GM18909 (cell line): ENCODE measurements at regions not wholly inside any gene's neighbourhood (a gene's known extent, or its start where the extent isn't known, plus 50 kb on each side); places are given as distances from the start of the nearest gene placed in this dataset.

Source experiments
- ATAC-seq: cut with Tn5 transposase; IDR thresholded peaks from one replicate; pipeline ENCODE4 v1.9.1; 2021; ENCODE audit warnings: mild to moderate bottlenecking; ENCODE audit not compliant: unreplicated experiment, poor library complexity

DNA sequence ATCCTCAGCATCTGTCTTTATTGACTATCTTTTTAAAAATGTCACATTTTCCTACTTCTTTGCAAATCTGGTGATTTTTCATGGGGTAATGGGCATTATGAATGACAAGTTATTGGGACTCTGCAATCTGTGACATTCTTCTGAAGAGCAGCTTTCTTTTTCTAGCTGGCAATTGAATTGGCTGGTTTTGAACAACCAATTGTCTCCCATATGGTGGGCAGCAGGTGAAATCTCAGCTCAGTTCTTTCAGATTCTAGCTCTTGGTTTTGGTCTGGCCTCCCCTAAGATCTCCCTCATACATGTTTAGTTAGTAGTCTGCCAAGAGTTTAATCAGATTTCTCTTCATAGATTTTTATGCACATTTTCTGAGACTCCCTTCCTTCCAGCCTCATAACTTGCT lies 107.9 kb upstream of the EPB41L3 start:
- no peak for ATAC-seq

DNA sequence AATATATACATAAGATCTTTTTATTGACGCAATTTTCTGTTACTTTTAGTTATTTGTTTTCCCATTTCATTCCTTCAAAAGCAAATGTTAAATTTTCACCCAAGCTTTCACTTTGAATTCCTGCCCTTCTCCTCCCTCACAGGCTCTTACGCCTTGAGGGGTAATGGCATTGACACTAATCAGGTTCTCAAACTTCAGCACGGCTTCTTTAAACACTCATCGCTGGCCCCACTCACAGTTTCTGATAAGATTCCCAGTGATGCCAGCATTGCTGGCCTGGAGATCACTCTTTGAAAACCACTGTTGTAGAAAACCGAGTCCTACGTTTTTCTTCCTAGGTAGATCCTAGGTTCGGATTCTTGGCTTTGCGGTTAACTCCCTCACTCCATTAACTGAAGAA lies 105.6 kb upstream of the EPB41L3 start:
- no peak for ATAC-seq

DNA sequence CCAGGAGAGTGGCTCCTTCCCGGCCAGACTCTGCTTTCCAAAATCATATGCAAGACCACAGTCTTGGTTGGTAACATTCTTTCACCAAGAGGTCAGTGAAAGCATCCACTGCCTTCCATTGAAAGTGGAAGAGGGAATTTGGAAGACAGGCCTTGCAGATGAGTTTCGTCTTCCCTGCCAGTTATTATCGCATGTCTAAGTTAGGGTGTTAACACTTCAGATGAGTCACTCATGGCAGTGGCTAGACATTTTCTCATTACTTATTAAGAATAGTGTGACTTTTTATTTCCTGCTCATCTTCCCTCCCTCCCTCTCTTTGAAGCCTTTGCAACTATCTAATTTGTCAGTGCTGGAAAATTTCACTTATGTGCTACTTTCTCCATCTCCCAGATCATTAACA lies 102.9 kb upstream of the EPB41L3 start:
- ATAC-seq: no peak

DNA sequence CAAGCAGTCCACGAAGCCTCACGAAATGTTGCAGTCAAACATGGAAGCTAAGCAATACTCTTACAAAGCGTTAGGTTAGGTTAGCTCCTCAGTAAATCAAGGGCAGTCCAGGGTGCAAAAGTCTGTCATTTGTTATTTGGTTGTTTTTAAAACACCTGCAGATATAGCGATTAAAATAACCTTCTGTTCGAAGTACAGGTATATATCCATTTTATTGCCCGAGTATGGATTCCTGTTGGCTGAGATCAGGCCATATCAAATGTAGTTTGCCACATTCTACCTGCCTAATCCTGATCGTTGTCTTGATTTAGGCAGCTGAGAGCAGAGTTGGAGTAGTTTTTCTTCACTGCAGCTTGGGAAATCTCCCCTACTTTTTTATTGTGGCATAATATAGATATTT lies 99.5 kb upstream of the EPB41L3 start:
- ATAC-seq: no peak

DNA sequence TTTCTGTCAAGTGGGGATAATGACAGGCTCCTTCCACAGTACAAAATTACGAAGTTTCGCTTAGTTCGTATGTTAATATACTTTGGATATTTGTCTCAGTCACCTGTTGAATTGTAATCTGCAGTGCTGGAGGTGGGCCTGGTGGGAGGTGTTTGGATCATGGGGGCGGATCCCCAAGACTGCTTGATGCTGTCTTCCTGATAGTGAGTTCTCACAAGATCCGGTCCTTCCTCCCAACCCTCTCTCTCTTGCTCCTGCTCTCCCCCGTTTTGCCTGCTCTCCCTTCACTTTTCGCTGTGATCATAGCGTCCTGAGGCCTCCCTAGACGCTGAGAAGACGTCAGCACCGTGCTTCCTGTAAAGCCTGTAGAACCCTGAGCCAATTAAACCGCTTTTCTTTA lies 97.1 kb upstream of the EPB41L3 start:
- no peak for ATAC-seq

DNA sequence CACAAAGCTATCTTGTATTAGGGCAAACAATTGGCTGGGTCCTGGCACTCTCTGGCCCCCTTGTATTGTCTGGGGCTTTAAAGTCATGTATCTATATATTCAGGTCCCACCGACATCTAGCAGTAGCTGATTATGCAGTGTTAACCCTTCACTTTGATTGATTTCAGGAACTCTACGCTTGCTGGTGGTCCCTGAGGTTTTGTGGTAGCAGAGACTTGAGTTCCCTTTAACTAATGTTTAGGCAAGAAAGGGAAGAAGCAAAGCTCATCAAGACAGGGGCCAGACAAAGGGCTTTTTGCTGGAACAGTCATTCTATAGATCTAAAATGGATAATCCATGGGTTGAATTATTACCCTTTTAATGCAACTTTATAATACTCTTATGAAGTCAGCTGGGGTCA lies 95.3 kb upstream of the EPB41L3 start:
- ATAC-seq: no peak

DNA sequence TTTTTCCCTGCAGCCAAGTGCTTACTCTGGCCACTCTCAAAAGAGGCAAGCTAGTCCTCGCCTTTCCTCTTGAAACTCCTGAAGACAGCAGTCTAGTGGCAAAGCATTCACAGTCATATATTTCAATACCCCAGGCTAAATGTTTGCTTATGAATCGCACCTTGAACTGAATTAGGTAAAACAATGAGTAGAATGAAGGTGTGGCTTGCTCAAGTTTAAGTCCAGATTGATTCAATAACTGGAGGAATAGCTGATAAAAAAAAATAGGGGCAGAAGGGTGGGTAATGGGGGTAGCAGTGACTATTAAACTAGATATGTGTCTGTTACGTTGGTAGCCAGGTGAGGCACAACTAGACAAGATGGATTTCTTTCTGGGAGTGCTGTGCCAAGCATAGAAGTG lies 88.2 kb upstream of the EPB41L3 start:
- ATAC-seq: no peak

DNA sequence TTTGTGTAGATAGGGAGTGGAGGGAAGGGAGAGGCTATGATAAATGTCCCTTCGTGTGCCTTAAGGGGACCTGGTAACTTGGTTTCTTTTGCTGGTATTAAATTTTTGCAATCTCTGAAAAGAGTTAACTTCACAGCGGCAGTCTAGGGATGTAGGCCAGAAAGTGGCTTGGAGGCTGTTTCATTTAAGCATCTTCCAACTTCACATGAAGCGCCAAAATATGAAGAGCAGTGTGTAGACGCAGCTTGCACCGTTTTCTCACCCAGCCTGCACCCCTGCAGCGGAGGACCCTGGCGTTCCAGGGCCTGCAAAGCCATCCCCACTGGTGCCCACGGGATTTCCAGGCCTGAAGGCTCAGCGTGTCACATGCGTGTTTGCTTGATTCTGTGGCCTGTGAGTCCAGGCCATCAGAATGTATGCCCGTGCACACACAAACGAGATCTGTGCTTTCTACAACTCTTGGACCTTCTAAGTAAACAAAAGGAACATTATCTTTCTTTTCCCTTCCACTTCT lies 87.2 kb upstream of the EPB41L3 start:
- ATAC-seq: no peak

DNA sequence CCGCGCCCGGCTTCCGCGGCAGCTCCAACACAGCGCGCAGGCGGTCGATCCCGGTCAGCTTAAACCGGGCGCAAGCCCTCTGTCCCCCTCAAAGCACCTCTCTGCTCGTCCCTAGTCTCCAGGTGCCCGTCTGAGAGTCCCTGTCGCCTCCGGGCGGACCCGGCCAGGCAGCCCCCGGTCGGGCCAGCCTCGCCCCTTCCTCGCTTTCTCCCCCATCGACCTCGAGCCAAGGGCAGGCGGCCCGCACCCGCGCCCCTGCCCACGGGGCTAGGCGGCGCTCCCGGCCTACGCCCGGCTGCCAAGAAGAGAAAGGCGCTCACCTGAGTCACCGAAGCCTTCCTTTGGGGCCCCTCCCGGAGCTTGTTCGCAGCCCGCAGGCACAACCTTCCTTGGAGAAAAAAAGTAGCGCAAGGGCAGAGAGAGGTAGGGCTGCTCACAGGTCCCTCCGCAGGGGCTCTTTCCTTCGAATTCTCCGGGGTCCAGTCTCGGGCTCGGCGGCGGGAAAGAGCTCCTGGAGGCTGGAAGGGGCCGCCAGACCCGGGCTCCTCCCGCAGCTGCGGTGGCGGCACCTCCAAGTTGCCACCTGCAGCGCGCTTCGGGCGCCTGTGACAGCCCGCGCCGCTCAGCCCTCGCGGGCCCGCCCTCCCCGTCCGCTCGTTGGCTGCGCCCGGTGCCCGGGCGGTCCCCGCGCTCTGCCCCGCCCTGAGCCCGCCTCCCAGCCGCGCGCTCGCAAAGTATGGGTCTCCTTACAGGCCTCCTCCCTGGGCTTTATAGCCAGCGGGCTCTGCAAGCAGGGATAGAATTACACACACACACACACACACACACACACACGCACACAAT lies 86.5 kb upstream of the EPB41L3 start:
- peak; percentile 80 for ATAC-seq

DNA sequence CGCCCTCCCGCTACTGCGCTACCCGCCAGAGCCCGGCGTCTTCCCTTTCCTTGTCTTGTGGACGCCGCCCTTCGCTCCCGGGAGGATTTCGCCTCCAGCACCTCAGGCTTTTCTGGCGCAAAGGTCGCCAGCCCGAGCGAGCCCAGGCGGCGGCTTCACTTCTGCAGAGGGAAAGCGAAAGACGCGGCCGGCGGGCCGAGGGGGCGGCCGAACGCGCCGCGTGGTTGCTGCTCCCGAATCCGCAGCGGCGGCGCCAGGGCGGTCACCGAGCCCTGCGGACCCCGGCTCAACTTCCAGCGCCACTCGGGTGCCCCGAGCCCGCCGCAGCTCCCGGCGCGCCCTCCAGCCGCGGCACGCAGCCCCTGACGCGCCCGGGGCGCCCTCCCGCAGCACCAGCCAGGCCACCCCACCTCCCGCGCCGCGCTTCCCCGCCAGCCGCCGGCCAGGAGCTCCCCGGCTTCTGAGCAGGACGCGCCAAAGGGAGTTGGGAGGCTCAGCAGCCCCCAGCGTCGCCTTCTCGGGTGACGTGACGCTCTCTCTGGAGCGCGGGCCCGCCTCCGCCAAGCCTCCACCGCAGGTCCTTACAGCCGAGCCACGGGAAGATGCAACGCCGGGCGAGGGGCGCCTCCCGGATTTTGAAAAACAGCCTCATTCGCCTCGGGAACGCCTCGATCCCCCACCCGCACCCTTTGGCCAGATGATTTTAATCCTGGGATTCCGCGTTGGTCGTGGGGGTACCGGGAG lies 84.9 kb upstream of the EPB41L3 start:
- peak; percentile 28 for ATAC-seq

DNA sequence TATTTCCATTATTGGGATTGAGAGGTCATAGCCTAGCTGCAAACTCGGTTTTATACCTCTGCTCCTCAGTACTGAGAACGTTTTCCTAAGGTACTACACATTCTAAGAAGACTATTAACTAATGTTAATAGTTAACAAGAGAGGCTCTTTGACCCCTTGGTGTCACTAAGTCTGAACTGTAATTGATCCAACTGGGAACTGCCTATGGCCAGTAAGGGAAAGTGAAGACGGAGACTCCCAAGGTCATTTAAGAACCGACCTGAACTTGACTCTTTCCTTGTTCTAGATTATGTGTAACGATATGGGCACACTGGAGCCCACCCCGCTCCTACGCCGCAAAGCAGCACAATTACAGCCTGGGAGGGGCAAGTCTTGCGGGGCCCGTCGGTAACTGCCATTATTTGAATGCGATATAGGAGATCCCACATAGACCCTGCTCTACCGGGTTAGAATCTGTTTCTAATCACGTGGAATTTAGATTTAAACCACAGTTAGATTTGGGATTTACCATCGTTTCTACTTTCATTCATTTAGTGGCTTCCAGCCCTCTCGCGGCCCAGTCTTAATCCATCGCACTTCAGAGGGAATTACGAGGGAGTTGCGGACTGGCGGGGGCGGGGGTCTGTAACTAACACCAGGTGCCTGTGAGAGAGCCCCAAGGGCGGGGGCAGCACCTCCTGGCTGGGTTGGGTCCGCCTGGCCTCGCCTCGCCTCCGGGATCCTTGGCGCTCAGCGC lies 84.1 kb upstream of the EPB41L3 start:
- peak; percentile 11 for ATAC-seq

DNA sequence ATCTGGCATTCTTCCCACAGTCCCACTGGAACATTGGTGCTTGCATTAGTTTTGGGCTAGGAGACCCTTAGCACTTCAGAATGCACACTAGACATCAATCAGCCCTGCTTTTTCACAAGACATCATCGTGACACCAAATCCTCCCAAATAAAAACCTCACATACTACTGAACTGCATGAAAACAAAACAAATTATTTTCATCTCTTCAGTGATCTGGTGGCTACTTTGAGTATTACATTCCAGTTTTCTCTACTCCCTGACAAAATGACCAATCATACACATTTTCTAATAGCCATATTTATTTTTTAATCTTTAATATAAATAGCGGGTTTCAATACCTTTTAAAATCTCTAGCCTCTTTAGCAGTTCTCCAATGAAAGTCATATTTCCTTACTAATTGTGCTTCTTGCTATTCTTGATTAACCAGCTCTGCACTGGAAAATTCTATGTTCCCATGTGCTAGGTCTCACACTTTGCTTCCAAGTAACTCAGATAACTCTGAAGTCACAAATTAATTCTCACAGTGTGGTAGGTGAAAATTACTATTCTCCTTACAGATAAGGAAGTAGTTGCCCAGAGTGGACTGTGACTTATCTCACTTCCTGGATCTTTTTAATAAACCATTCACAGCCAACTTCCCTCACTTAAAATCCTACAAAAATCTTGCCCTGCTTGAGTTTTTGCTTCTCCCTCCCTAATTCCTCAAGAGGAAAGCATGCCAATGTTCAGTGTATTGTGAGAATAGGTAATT lies 82.5 kb upstream of the EPB41L3 start:
- no peak for ATAC-seq

DNA sequence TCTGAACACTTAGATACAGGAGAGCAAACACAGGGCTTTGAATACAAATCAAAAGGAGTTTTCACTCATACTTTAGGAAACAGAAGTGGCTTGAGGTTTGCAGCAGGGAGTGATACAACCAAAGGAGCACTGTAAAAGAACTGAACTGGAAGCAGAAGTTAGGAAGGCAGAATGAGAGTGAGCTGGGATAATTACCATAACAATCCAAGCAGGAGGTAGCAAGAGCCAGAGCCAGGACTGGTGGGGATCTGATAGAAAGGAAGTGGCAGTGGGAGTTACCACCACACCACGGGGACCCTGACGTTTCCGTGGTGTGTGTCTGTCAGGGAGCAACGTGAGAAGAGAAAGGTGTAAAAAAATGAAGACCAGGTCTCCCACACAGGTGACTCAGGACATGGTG lies 81.3 kb upstream of the EPB41L3 start:
- no peak for ATAC-seq

DNA sequence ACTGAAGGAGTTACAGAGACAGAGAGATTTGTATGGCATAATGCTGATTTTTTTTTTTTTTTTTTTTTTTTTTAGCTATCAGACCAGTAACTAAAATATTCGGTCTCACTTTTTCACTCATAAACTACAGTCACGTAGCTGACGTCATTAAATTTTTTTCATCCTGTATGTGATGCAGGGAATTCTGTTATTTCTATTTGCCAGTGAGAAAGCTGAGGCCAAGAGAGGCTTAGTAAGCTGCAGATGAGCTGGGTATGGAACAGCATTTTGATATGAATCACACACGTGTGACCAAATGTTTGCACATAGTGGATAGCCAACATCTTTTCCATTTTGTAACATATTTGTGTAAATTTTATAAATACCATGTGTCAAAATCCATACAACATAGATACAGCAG lies 79.1 kb upstream of the EPB41L3 start:
- ATAC-seq: no peak

DNA sequence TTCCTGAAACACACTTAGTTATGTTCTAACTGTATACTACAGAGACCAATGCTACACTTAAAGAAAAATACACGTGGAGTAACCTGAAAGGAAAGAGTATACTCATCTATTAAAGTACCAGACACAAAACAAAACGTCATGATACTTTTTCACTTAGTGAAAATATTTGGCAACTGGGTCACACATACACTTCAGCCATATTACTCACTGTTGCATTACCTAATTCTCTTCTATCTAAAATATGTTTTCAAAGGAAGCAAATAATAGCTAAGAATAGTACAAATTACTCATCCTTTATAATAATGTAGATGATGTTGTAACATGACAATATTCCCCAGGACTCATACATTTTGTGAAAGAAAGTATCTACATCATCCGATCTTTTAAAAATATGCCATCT lies 76.5 kb upstream of the EPB41L3 start:
- no peak for ATAC-seq

DNA sequence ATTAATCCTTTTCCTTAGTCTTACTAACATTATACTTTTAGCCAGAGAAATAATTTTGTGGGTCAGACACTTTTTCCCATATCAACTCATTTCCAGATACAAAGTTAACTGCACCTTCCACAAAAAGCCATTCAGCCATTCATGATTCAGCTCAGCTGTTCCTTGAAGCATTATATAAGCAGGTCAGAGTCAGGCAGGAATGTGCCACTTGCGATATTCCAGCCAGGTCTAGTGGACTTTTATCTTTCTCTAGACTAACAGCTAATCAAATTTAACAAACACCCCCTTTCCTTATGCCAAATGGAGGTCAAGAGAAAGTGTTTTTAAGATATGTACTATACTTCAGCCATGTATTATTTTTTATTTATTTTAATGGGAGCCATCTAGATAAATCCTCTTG lies 75.6 kb upstream of the EPB41L3 start:
- ATAC-seq: no peak

DNA sequence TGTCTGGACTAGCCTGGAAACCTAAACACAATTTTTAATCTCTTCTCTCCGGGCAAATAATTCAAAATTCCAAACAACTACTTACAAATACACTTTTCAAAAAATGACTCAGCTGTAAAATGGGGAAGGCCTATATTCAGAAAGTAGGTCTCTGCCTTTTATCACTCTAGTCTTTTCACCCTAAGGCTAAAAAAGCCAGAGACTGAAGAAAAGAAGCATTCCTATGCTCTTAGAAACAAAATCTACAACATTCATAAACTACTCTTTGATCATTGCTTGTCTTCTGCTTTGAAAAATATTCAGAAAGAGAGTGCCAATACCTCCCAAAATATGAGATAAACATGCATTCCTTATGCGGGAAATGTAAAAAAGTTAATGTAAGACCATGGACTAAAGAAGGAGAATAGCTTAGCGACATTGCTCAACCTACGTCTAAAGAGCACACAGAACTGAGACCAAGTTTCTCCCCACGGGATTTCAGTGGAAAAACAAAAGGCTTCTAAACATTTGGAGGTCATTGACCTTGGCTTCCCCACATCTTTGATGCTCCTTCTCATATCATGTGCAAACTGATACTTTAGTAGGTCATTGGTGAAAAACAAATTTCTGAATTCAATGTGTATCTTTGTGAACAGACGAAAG lies 74.4 kb upstream of the EPB41L3 start:
- ATAC-seq: no peak

DNA sequence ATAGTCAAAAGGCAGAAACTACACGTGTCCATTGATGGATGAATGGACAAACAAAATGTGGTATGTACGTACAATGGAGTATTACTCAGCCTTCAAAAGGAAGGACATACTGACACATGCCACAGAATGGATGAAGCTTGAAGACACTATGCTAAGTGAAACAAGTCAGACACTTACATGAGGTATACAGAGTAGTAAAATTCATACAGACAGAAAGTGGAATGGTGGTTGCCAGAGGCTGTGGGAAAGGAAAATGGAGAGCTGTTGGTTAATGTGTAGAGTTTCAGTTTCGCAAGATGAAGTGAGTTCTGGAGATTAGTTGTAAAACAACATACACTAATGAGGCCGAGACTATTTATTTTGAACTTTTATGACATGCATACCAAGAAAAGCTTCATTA lies 67.4 kb upstream of the EPB41L3 start:
- peak; percentile 42 for ATAC-seq

DNA sequence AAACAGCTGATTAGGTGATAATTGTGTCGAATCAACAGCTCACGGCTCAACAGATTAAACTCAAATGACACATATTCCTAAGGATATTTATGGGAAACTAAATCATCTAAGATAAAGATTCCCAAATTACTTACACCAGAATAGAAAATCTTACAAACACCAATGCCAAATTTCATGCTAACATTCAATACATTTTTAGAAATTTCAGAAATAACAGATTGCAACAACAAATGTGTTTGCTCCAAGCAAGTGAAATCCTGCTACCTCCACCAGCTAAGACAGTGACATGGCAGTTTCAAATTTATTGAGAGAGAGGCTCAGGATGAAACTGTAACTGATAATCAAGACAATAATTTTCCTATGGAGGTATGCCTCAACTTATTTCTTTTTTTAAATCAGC lies 65.0 kb upstream of the EPB41L3 start:
- no peak for ATAC-seq

DNA sequence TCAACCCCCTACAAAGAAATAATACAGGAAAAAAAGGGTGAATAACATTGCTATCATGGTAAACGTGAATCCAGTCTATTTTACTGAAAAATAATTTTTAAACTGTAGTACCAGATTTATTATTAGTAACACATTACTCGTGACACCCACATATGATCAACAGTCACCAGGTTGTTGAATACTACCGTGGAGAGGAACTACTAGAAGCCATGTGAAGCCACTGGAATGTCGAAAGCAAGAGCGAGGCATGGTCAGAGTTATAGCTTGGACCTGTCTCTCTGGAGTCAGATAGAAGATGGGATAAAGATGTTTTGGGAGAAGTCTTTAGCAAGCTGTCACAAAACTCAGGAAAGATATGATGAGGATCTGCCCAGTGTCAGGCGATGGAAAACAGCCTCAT lies 63.2 kb upstream of the EPB41L3 start:
- no peak for ATAC-seq
